GM19397 (cell line): ENCODE measurements at regions not wholly inside any gene's neighbourhood (a gene's known extent, or its start where the extent isn't known, plus 50 kb on each side); places are given as distances from the start of the nearest gene placed in this dataset.

Experiments
- ATAC-seq: cut with Tn5 transposase; IDR thresholded peaks from one replicate; pipeline ENCODE4 v1.9.1; 2021; ENCODE audit warnings: mild to moderate bottlenecking, moderate library complexity; ENCODE audit not compliant: unreplicated experiment

- no peak for ATAC-seq
These were observed 110.1 kb downstream of the SNX5 start for GRCh38 chr20:17858450-17859001.

DNA sequence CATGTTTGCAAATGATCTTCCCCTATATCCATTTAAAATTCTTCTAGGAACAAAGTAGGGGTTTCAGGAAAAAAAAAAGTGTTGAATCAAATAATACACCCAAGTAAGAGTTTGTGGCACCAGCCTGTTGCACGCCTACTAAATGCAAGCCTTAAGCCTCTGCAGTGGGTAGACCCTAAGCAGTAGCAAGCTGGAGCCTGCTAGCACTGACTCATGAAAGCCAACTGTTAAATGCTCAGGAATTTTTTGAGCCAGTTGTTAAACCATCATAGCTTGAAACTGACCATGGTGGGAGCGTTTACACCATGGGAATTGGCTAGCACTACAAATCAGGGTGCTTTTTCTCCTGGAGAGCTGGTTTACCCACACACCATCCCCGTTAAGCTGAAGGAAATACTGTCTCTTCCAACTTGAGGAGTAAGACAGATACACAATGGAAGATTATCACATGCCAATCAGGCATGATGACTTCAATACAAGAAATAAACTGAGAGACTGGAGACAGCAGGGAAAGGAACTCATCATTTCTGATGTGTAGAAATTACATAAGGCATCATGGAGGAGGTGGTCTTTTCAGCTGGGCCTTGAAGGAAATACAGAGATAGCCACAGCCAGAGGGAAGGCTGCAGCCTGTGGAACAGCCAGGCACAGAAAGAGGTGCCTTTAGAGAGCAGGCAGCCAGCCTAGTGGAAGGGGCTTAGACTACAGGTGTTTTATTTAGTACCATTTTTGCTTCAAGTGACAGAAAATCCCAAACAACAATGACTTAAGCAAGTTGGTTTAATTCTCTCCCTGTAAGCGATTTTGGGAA, 110.8 kb downstream of the SNX5 start:
- ATAC-seq = no peak

DNA sequence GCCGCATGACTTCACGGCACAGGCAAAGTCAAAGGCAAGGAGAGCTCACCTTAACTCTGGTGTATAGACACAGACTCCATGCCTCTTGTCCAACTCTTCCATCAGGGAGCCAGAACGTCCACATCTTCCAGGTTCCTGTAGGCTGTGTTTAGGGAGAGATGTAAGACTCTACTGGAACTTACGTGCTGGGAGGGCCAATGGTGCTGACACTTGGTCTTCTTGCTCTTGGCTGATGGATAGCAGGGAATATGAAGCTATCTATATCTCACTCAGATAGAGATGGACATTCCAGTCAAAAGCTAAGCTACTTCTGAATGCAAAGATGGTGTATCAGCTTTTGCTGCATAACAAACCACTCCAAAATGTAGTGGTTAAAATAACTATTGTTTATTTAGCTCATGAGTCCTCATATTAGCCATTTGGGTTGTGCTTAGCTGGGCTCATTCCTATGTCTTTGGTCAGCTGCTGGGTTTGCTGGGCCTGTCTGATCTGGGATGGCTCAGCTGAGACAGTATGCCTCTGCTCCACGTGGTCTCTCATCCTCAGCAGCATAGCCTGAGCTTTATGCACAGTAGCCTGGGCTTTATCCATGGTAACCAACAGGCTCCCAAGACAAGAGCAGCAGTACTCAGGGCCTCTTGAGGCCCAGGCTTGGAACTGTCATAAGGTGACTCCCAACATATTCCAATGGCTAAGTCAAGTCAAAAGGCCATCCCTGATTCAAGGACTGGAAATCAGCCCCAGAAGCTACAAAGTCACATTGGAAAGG, 111.6 kb downstream of the SNX5 start:
- no peak for ATAC-seq

DNA sequence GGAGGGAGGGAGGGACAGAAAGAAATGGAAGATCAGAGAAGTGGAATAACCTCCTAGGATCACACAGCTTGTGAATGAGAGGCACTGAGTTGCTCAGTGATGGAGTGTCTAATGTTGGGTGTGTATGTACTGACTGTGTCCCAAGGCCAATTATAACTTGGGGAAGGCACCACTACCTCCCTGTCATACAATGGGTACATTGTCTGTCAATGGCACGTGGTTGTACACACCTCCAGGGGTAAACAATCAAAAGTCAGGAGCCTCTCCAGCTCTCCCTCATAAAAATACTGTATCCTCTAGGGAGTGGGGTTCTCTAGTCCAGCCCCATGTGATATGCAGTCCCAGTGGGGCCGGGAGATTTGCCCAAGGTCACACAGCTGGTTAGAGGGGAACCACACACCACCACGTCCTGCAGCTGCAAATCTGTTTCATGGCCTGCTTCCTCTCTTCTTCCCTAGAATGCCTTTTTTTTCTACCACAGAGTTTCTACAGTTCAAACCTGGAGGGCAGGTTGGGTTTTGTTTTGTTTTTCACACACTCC, 112.5 kb downstream of the SNX5 start:
- ATAC-seq = peak; percentile 85

GRCh38 chr20:17854307-17854903, 114.2 kb downstream of the SNX5 start:
- no peak for ATAC-seq

DNA sequence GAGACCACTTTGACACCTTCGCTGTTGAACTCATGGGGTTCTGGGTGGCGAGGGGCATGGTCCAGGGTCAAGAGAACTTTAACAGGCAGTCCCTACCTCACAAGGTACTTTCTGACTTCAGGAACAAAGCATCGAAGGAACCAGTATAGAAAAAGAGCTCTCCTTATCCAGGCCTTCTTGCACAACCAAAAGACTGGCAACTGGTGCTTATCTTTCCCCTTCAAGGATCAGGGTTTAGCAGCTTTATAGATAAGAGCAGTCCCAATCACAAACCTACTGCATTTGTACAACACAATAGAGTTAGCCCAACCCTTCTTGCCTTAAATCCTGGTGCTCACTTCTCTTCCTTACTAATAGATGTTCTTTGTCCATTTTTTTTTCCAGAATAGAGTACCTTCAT, 116.3 kb downstream of the SNX5 start:
- no peak for ATAC-seq

DNA sequence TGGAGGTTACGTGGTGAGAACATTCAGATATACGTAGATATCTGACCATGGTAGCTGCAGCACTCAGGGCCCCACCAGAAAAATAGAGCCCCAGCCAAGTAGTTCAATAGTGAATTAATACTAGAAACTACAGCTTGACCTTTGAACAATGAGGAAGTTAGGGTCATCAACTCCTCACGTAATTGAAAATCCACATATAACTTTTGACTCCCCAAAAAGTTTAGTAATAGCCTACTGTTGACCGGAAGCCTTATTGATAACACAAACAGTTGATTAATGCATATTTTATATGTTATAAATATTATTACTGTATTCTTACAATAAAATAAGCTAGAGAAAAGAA, 117.9 kb downstream of the SNX5 start:
- ATAC-seq = no peak

GRCh38 chr20:17849901-17850683, 118.5 kb downstream of the SNX5 start:
- ATAC-seq = no peak

DNA sequence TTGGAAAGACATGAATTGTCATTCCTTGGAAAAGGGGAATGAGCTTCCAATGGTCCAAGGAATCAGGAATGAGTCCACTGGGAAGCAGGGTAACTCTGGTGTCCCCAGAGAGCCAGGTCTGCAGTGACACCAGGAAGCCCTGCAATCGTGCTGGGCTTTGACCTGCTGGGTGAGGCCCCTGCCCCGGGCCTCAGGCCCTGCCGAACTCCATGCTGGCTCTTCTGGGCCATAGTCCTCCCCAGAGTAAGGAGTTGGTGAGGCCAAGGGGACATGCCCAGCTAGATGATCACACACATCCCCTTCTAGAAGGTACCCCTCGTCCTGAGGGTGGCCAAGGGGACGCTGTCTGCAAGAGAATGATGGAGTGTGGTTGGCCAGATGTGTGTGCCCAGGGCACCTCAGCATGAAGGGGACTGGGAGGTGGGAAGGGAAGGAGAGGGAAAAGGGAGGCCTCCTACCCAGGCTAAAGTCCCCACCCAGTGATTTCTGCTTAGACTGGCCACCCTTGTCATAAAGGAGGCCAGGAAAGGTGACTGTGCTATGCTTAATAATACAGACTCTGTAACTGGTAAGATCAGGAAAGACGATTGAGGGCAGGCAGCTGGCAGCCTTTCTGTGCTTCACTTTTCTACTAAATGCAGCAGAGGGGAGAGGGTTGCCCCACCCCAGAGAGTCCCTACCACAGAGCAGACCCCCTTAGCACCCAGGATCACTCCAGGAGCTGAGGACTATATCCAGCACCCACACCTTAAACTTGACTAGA, 119.3 kb downstream of the SNX5 start:
- ATAC-seq = no peak

DNA sequence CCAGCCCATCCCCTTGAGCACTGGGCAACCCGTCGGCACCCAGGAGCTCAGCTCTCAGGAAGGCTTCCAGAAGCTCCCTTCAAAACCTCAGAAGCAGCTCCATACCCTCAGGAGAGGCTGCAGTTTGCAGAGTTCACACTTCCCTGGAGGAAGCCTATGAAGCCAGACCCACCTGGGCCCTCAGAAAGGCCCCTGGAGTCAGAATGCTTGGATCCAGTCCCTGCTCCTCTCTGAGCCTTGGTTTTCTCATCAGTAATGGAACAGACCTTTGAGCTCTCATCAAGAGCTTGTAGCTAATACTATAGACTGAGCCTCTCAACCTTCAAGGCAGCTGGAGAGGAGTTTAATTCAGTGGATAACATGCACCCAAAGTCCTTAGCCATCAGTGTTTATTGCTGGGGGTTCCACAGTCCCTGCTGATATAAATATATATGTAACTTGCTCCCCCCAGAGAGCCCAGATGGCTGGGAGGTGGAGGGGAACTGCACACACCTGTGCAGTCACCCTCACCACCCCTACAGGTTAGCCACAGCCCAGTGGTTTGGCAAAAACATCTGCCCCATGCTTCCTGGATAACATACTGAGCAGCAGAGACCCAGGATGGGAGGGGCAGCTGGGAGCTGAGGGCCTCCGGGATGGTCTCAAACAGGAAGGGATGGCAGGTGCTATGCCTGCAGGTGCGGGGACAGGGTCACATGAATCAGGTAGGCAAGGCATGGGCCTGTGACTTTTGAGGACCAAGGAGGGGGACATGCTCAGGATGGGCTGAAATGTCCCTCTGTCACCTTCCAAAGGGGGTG, 120.1 kb downstream of the SNX5 start:
- ATAC-seq = peak; percentile 48

DNA sequence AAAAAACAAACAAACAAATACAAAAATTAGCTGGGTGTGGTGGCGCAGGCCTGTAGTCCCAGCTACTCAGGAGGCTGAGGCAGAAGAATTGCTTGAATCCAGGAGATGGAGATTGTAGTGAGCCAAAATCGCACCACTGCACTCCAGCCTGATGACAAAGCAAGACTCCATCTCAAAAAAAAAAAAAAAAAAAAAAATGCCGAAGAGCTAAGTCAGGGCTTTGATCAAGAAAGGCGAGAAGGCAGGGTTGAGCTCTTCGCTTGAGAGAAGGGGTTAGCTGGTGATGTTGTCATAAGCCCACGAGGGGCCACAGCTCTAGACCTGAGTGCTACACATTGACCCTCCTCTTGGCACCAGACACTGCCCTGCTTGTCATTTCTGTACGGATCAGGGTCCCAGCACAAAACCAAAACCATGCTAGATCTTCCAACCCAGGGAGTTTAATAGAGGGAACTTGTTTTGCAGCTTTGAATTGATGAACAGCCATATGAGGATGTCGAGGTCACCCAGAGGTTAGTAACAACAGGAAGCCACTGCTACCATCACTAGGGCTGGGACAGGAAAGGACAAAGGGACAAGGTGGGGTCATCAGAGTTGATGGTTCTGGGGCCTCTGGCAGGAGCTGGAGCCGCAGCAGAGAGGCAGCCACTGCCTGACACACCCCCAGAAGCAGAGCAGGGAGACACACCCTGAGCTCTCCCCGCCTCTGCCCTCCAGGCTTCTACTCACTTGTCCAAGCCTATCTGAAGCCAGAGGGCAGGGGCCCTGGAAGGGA, 122.7 kb downstream of the SNX5 start:
- ATAC-seq = no peak

DNA sequence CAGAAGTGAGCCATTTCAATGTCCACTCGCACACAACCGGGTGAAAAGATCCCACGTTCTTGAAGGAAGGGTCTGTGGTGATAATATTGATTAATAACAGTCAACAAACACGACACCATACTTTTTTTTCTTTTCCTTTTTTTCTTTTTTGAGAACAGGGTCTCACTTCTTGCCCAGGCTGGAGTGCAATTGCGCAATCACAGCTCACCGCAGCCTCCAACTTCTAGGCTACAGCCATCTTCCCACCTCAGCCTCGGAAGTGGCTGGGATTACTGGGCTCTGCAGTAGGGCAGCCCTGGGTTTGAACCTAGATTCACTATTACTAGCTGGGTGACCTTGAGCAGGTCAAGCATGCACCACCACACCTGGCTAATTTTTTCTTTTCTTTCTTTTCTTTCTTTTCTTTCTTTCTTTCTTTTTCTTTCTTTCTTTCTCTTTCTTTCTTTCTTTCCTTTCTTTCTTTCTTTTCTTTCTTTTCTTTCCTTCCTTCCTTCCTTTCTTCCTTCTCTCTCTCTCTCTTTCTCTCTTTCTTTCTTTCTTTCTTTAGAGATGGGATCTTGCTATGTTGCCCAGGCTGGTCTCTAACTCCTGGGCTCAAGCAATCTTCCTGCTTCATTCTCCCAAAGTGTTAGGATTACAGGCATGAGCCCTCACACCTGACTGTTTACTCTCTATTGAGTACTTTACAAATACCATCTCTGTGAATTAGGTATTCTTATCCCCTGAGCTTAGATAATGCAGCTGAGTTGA, 123.9 kb downstream of the SNX5 start:
- no peak for ATAC-seq

GRCh38 chr20:17844133-17844429, 124.5 kb downstream of the SNX5 start:
- ATAC-seq = no peak

GRCh38 chr20:17843246-17844132, 125.1 kb downstream of the SNX5 start:
- no peak for ATAC-seq

GRCh38 chr20:17841751-17842215, 126.8 kb downstream of the SNX5 start:
- no peak for ATAC-seq

GRCh38 chr20:17840423-17840822, 128.2 kb downstream of the SNX5 start:
- no peak for ATAC-seq

- ATAC-seq = no peak
These were observed 129.7 kb downstream of the SNX5 start for GRCh38 chr20:17838921-17839320.
